Endothelial cell of umbilical vein (primary cell): ENCODE measurements at regions not wholly inside any gene's neighbourhood (a gene's known extent, or its start where the extent isn't known, plus 50 kb on each side); places are given as distances from the start of the nearest gene placed in this dataset.

Source experiments
- BruUV-seq: library from RNA; stranded (reverse); fragments of 400-500 nt; replicated peaks from 2 replicates; lab custom pipeline; 2021; lab: Mats Ljungman, UMichigan
- CTCF ChIA-PET: fragments of 300-600, 350-600 bp; sonication (Branson Sonifier 250); formaldehyde crosslinking; loops from one replicate; lab custom pipeline; 2021; ENCODE audit warnings: antibody characterized with exemption, inconsistent platforms; lab: Charles Lee
- POLR2A ChIA-PET: fragments of 300-600, 350-600 bp; sonication (Branson Sonifier 250); formaldehyde crosslinking; loops from one replicate; lab custom pipeline; 2021; ENCODE audit warnings: antibody characterized with exemption, inconsistent platforms; lab: Charles Lee
- DNase-seq: peaks from one replicate; pipeline ENCODE4 v3.0.0-alpha.2; 2011; ENCODE audit warnings: low read depth, low spot score
- FAIRE-seq: peaks from 2 replicates; lab custom pipeline; 2011; peaks lifted over from hg19 to GRCh38; lab: Jason Lieb, UNC
- H2AFZ ChIP-seq: 2 replicates; pipeline ENCODE4 v1.6.0; 2012; ENCODE audit warnings: low read depth, low read length, control low read depth, inconsistent platforms
- H3K27ac ChIP-seq: 2 replicates; pipeline ENCODE4 v1.5.1; 2011; ENCODE audit warnings: low read depth, mild to moderate bottlenecking, control low read depth, low read length, moderate library complexity; ENCODE audit not compliant: insufficient read depth
- H3K27me3 ChIP-seq, 2 experiments: 2 replicates each; pipeline versions ENCODE4 v1.6.0 to v1.6.1; 2011; ENCODE audit warnings: low read length in 2 of 2, mixed read lengths in 1 of 2; ENCODE audit not compliant: control insufficient read depth in 2 of 2, insufficient read depth in 2 of 2
- H3K36me3 ChIP-seq, 2 experiments: 2 replicates in 1 of 2; 3 replicates in 1 of 2; pipeline ENCODE4 v1.5.1; 2011; ENCODE audit warnings: low read length in 2 of 2, mild to moderate bottlenecking in 1 of 2, moderate library complexity in 1 of 2; ENCODE audit not compliant: control insufficient read depth in 2 of 2, insufficient read depth in 2 of 2; ENCODE audit errors: extremely low read depth in 1 of 2
- H3K4me1 ChIP-seq: 3 replicates; pipeline ENCODE4 v1.5.1; 2011; ENCODE audit warnings: mild to moderate bottlenecking, low read length; ENCODE audit not compliant: control insufficient read depth, insufficient read depth; ENCODE audit errors: extremely low read depth
- H3K4me2 ChIP-seq: 2 replicates; pipeline ENCODE4 v1.6.1; 2011; ENCODE audit warnings: low read length, control low read depth, mixed read lengths; ENCODE audit not compliant: insufficient read depth
- H3K4me3 ChIP-seq, 3 experiments: fragments of 200-600 bp in 1 of 3; sonication (generic), shearing (Covaris generic) in 1 of 3; replicated peaks in 1 of 3; 2 replicates each; pipeline ENCODE4 v1.5.1; 2011 to 2016; ENCODE audit warnings: control low read depth in 3 of 3, low read length in 3 of 3, mild to moderate bottlenecking in 2 of 3, inconsistent platforms in 1 of 3, low read depth in 1 of 3, moderate library complexity in 1 of 3; ENCODE audit not compliant: insufficient read depth in 1 of 3
- H3K79me2 ChIP-seq: 2 replicates; pipeline ENCODE4 v1.6.0; 2012; ENCODE audit warnings: low read length, inconsistent platforms; ENCODE audit not compliant: control insufficient read depth, insufficient read depth
- H3K9ac ChIP-seq: replicated peaks from 2 replicates; pipeline ENCODE3; 2011; ENCODE audit warnings: low read length, control low read depth; ENCODE audit not compliant: insufficient read depth; ENCODE audit errors: extremely low read depth
- H3K9me1 ChIP-seq: replicated peaks from 3 replicates; pipeline ENCODE4 v1.6.0; 2011; ENCODE audit warnings: mild to moderate bottlenecking, low read length; ENCODE audit not compliant: control insufficient read depth, insufficient read depth; ENCODE audit errors: extremely low read depth
- H3K9me3 ChIP-seq: replicated peaks from 2 replicates; pipeline ENCODE4 v1.5.1; 2012; ENCODE audit warnings: low read length, inconsistent platforms; ENCODE audit not compliant: control insufficient read depth, insufficient read depth
- H4K20me1 ChIP-seq: replicated peaks from 2 replicates; pipeline ENCODE3; 2011; ENCODE audit warnings: mild to moderate bottlenecking, low read length; ENCODE audit not compliant: control insufficient read depth, insufficient read depth; ENCODE audit errors: extremely low read depth
- EZH2 ChIP-seq: IDR thresholded peaks from 2 replicates; pipeline ENCODE4 v1.6.1; 2012; ENCODE audit warnings: borderline replicate concordance, low read depth, mild to moderate bottlenecking, moderate library complexity, low read length, inconsistent platforms; ENCODE audit not compliant: severe bottlenecking
- FOS ChIP-seq: IDR thresholded peaks from 2 replicates; pipeline ENCODE4 v1.6.1; 2011; ENCODE audit warnings: mild to moderate bottlenecking, low read length, moderate library complexity, borderline replicate concordance; ENCODE audit not compliant: insufficient read depth
- GATA2 ChIP-seq: IDR thresholded peaks from 2 replicates; pipeline ENCODE4 v1.7.0; 2011; ENCODE audit warnings: low read depth, mild to moderate bottlenecking, moderate library complexity, mixed read lengths, low read length; ENCODE audit not compliant: insufficient read length, insufficient read depth
- JUN ChIP-seq: IDR thresholded peaks from 2 replicates; pipeline ENCODE4 v1.6.1; 2011; ENCODE audit warnings: borderline replicate concordance, low read depth; ENCODE audit not compliant: insufficient read length, insufficient read depth
- MAX ChIP-seq: IDR thresholded peaks from 2 replicates; pipeline ENCODE4 v1.6.1; 2011; ENCODE audit not compliant: insufficient read depth, insufficient read length
- MYC ChIP-seq: IDR thresholded peaks from one replicate; pipeline ENCODE4 v1.6.1; 2011; ENCODE audit warnings: mild to moderate bottlenecking, low read depth, low read length
- POLR2A ChIP-seq: IDR thresholded peaks from 2 replicates; pipeline ENCODE4 v1.6.1; 2012; ENCODE audit warnings: low read depth, mild to moderate bottlenecking, control low read depth, low read length
- POLR2AphosphoS5 ChIP-seq: IDR thresholded peaks from 2 replicates; pipeline ENCODE4 v1.6.1; 2012; ENCODE audit warnings: low read depth, mild to moderate bottlenecking, control low read depth, low read length, moderate library complexity; ENCODE audit not compliant: insufficient read depth
- dilution Hi-C: fragments of 300-500 bp; cut with MboI; formaldehyde crosslinking; loops from one replicate; pipeline ENCODE4 v1.15.0; 2019; ENCODE audit warnings: low sequenced_read_pairs; ENCODE audit not compliant: extremely low pct_ligation_motif_present
- intact Hi-C: fragments of 100-400 bp; cut with micrococcal nuclease; formaldehyde crosslinking; loops from one replicate; pipeline ENCODE4 v1.10.0; 2022
- TF ChIP-seq, protein P1 (sequence below), 2 donors: IDR thresholded peaks; 1 replicate in 1 of 2; 2 replicates in 1 of 2; pipeline ENCODE4 v1.5.1; 2011; ENCODE audit warnings: low read length in 2 of 2, mild to moderate bottlenecking in 2 of 2, moderate library complexity in 2 of 2, control low read depth in 1 of 2, inconsistent platforms in 1 of 2, low read depth in 1 of 2; ENCODE audit not compliant: insufficient read depth in 1 of 2; ENCODE audit errors: extremely low read depth in 1 of 2

GRCh38 chr7:49702099-49702498 is 71.3 kb upstream of the VWC2 start:
- intact Hi-C loops (no loop called here), dilution Hi-C loops (no loop called here)
- ChIA-PET CTCF (no interaction called here), POLR2A (no interaction called here)
- Histone ChIP-seq H2AFZ (no peak overlapping the region), H3K4me2 (no peak overlapping the region), H3K27ac (no peak overlapping the region), H3K27me3 (no peaks in the 10 kb centered on the region), H3K4me3 (no peak overlapping the region), H3K36me3 (no peaks in the 10 kb centered on the region), H3K9ac (no peak overlapping the region), H3K79me2 (no peaks in the 10 kb centered on the region), H3K9me3 (peaks cover 4% of the 10 kb centered on the region), H4K20me1 (no peaks in the 10 kb centered on the region), H3K9me1 (no peaks in the 10 kb centered on the region), H3K4me1 (no peaks in the 10 kb centered on the region)
- TF ChIP-seq FOS (no peak), MYC (no peak), GATA2 (no peak), JUN (no peak), POLR2AphosphoS5 (no peak), POLR2A (no peak), MAX (no peak), EZH2 (no peak)
- TF ChIP-seq, protein P1, sequence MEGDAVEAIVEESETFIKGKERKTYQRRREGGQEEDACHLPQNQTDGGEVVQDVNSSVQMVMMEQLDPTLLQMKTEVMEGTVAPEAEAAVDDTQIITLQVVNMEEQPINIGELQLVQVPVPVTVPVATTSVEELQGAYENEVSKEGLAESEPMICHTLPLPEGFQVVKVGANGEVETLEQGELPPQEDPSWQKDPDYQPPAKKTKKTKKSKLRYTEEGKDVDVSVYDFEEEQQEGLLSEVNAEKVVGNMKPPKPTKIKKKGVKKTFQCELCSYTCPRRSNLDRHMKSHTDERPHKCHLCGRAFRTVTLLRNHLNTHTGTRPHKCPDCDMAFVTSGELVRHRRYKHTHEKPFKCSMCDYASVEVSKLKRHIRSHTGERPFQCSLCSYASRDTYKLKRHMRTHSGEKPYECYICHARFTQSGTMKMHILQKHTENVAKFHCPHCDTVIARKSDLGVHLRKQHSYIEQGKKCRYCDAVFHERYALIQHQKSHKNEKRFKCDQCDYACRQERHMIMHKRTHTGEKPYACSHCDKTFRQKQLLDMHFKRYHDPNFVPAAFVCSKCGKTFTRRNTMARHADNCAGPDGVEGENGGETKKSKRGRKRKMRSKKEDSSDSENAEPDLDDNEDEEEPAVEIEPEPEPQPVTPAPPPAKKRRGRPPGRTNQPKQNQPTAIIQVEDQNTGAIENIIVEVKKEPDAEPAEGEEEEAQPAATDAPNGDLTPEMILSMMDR (IDR thresholded peaks at IDR 0.05; ENCODE audit: extremely low read depth in 1 of 2, insufficient read depth in 1 of 2, low read depth in 1 of 2, low read length in 2 of 2), result no peak
- no peak for DNase-seq
- FAIRE-seq, result no peak
- no TSS peak for BruUV-seq
